ENCODE measurements at regions not wholly inside any gene's neighbourhood (a gene's known extent, or its start where the extent isn't known, plus 50 kb on each side); places are given as distances from the start of the nearest gene placed in this dataset.

DNA sequence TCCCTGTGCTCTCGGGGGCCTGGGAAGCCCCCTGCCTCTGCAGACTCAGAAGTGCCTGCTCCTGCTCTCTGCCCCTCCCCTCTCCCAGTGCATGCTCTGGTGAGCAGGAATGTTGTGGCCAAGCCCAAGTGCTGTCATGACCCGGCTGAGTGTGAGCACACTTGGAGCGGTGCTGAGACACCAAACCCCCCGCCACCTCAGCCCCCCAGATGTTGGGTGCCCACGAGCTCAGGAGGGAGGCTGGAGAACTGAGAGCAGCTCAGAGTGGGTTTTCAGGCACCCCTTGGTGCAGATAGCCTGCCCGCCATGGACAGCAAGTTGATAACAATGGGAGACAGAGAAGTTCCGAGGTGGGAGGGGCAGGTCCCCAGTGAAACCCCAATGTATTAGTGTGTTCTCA, 477.4 kb downstream of the ACTRT1 start:
- TF ChIP-seq ZNF274 (IDR thresholded peaks at IDR 0.05; ENCODE audit: low read depth, low read length) (no peak), YY1 (IDR thresholded peaks at IDR 0.05; ENCODE audit: insufficient read depth, insufficient read length) (no peak)

Data from NT2/D1 (cell line).